Fibroblast of lung (primary cell): ENCODE measurements at regions not wholly inside any gene's neighbourhood (a gene's known extent, or its start where the extent isn't known, plus 50 kb on each side); places are given as distances from the start of the nearest gene placed in this dataset.

Experiments used
- EZH2 ChIP-seq: IDR thresholded peaks from 2 replicates; pipeline ENCODE4 v1.5.1; 2012; ENCODE audit warnings: low read length, control low read depth, mild to moderate bottlenecking; ENCODE audit errors: missing control alignments
- TF ChIP-seq, protein P1 (sequence below), 2 donors: IDR thresholded peaks in 1 of 2; conservative IDR thresholded peaks in 1 of 2; 1 replicate in 1 of 2; 2 replicates in 1 of 2; pipeline ENCODE4 v1.5.1; 2011 to 2012; ENCODE audit warnings: low read length in 2 of 2, control low read depth in 1 of 2, inconsistent platforms in 1 of 2, low read depth in 1 of 2, mild to moderate bottlenecking in 1 of 2

DNA sequence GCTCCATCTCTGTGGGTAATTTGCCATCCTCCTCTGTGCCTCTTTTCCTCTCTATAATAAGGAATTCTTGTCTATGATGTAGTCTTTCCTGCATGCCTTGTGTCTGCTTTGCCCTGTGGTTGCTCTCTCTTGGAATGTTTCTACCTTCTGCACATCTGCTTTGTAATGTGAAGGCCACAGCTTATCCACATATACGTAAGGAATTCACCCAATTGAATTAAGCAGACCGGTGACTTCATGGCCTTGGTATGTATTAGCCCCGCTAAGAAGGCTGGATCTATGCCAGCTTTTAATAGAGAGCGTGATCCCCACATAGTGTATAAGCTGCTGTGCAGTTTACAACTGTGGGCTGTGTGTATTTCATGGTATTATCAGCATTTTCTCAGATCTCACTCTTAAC lies 274.7 kb downstream of the RNF144A start:
- TF ChIP-seq, protein P1, sequence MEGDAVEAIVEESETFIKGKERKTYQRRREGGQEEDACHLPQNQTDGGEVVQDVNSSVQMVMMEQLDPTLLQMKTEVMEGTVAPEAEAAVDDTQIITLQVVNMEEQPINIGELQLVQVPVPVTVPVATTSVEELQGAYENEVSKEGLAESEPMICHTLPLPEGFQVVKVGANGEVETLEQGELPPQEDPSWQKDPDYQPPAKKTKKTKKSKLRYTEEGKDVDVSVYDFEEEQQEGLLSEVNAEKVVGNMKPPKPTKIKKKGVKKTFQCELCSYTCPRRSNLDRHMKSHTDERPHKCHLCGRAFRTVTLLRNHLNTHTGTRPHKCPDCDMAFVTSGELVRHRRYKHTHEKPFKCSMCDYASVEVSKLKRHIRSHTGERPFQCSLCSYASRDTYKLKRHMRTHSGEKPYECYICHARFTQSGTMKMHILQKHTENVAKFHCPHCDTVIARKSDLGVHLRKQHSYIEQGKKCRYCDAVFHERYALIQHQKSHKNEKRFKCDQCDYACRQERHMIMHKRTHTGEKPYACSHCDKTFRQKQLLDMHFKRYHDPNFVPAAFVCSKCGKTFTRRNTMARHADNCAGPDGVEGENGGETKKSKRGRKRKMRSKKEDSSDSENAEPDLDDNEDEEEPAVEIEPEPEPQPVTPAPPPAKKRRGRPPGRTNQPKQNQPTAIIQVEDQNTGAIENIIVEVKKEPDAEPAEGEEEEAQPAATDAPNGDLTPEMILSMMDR (conservative IDR thresholded peaks at IDR 0.05 in 1 of 2, IDR thresholded peaks at IDR 0.05 in 1 of 2; ENCODE audit: low read depth in 1 of 2, low read length in 2 of 2), result no peak
- no peak for TF ChIP-seq EZH2
